MCF 10A (cell line): ENCODE measurements at regions not wholly inside any gene's neighbourhood (a gene's known extent, or its start where the extent isn't known, plus 50 kb on each side); places are given as distances from the start of the nearest gene placed in this dataset.

Source experiments
- BruUV-seq: library from RNA; stranded (reverse); fragments of 400-500 nt; replicated peaks from 2 replicates; lab custom pipeline; 2021; lab: Mats Ljungman, UMichigan
- CTCF ChIA-PET: fragments of 300-600 bp; sonication (Branson Sonifier 250); formaldehyde crosslinking; extraction: SDS; loops from one replicate; lab custom pipeline; 2021; ENCODE audit warnings: antibody characterized with exemption, inconsistent platforms; lab: Yijun Ruan, JAX
- POLR2A ChIA-PET: fragments of 300-600, 350-650 bp; sonication (Branson Sonifier 250); formaldehyde crosslinking; extraction: SDS; loops from one replicate; lab custom pipeline; 2020; ENCODE audit warnings: antibody characterized with exemption, inconsistent platforms; lab: Yijun Ruan, JAX
- DNase-seq: peaks from one replicate; pipeline ENCODE4 v3.0.0-alpha.2; 2018; ENCODE audit not compliant: unreplicated experiment
- H3K27ac Mint-ChIP-seq: one replicate; pipeline ENCODE4 v1.8.0; 2022; ENCODE audit warnings: mild to moderate bottlenecking, low read depth, mixed read lengths; ENCODE audit not compliant: unreplicated experiment
- H3K27me3 Mint-ChIP-seq: one replicate; pipeline ENCODE4 v1.8.0; 2022; ENCODE audit warnings: mixed read lengths; ENCODE audit not compliant: insufficient read depth, unreplicated experiment
- H3K36me3 Mint-ChIP-seq: one replicate; pipeline ENCODE4 v1.8.0; 2022; ENCODE audit warnings: mild to moderate bottlenecking, moderate library complexity, mixed read lengths; ENCODE audit not compliant: insufficient read depth, unreplicated experiment
- H3K4me1 Mint-ChIP-seq: one replicate; pipeline ENCODE4 v1.8.0; 2022; ENCODE audit warnings: mixed read lengths; ENCODE audit not compliant: insufficient read depth, unreplicated experiment
- H3K4me3 Mint-ChIP-seq: one replicate; pipeline ENCODE4 v1.8.0; 2022; ENCODE audit warnings: mild to moderate bottlenecking, moderate library complexity, mixed read lengths; ENCODE audit not compliant: unreplicated experiment
- H3K9me3 Mint-ChIP-seq: one replicate; pipeline ENCODE4 v1.8.0; 2022; ENCODE audit warnings: mixed read lengths; ENCODE audit not compliant: unreplicated experiment
- intact Hi-C: fragments of 100-400 bp; cut with micrococcal nuclease; formaldehyde crosslinking; loops from 2 replicates; pipeline ENCODE4 v1.14.1; 2022
- TF ChIP-seq, protein P1 (sequence below): fragments of 200-600 bp; IDR thresholded peaks from one replicate; pipeline ENCODE4 v1.8.0; 2022; ENCODE audit warnings: antibody characterized with exemption, mild to moderate bottlenecking; ENCODE audit not compliant: unreplicated experiment

DNA sequence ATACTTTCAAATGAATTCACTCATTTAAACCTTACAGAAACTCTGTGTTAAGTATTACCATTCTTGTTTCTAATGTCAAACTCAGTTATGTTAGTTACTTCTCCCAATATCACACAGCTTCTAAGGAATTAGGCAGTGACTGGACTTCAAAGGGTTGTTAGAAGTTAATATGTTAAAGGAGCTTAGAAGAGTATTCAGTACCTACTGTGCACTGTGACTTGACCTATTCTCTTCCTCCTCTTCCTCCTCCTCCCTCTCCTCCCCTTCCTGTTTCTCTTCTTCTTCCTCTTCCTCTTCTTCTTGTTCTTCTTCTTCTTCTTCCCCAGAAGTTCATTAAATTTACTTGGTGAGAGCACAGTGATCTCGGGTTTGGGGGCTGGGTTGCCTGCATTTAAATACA, 325.6 kb upstream of the SLC35B3 start:
- no peak for DNase-seq
- H3K9me3 Mint-ChIP-seq = no peaks in the 10 kb centered on the region
- no peaks in the 10 kb centered on the region for H3K4me1 Mint-ChIP-seq
- H3K27me3 Mint-ChIP-seq = no peaks in the 10 kb centered on the region
- H3K4me3 Mint-ChIP-seq = no peak overlapping the region
- TF ChIP-seq, protein P1, sequence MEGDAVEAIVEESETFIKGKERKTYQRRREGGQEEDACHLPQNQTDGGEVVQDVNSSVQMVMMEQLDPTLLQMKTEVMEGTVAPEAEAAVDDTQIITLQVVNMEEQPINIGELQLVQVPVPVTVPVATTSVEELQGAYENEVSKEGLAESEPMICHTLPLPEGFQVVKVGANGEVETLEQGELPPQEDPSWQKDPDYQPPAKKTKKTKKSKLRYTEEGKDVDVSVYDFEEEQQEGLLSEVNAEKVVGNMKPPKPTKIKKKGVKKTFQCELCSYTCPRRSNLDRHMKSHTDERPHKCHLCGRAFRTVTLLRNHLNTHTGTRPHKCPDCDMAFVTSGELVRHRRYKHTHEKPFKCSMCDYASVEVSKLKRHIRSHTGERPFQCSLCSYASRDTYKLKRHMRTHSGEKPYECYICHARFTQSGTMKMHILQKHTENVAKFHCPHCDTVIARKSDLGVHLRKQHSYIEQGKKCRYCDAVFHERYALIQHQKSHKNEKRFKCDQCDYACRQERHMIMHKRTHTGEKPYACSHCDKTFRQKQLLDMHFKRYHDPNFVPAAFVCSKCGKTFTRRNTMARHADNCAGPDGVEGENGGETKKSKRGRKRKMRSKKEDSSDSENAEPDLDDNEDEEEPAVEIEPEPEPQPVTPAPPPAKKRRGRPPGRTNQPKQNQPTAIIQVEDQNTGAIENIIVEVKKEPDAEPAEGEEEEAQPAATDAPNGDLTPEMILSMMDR = no peak
- ChIA-PET POLR2A (no interaction called here), CTCF (no interaction called here)
- BruUV-seq = no TSS peak
- H3K27ac Mint-ChIP-seq = no peak overlapping the region
- intact Hi-C loops = no loop called here
- no peaks in the 10 kb centered on the region for H3K36me3 Mint-ChIP-seq

DNA sequence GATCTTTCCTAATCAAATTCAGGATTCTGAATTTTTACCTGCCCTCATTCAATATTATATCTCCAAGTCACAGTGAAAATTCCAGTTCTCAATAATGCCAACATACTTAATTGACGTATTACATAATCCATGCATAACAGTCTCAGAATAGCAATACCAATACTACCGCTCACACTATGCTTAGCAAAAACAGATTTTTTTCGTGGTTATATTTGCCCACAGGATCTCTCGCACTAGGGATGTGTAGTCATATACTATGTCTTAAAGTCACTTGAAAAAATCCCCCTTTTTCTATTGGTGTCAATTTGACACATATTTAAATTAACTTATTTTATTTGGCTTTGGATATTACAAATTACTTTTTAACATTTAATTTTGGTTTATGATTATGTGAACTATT, 323.1 kb upstream of the SLC35B3 start:
- Mint-ChIP-seq H3K27me3 (no peaks in the 10 kb centered on the region), H3K4me1 (no peaks in the 10 kb centered on the region), H3K4me3 (no peak overlapping the region), H3K36me3 (no peaks in the 10 kb centered on the region), H3K9me3 (no peaks in the 10 kb centered on the region), H3K27ac (no peak overlapping the region)
- no TSS peak for BruUV-seq
- DNase-seq = no peak
- ChIA-PET POLR2A (no interaction called here), CTCF (no interaction called here)
- intact Hi-C loops = no loop called here
- TF ChIP-seq, protein P1 = no peak

DNA sequence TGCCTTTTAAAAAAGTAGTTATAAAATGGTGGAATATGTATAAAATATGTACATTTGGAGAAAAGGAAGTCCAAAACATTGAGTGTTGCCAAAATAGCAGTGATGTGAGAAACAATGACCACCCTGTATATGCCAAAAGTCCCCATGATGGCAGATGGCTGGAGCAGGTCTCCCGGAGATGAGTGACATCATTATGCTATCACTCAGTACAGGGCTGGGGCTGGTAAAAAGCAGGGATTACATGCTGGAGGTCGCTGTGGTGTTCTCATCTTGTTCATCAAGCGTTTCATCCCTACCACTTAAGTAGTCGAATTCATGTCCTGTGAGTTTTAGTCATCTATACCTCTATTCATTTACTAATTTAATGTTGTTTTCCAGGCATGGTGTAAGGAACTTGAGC, 315.3 kb upstream of the SLC35B3 start:
- ChIA-PET POLR2A (no interaction called here), CTCF (no interaction called here)
- H3K9me3 Mint-ChIP-seq = no peaks in the 10 kb centered on the region
- no peaks in the 10 kb centered on the region for H3K36me3 Mint-ChIP-seq
- TF ChIP-seq, protein P1 = no peak
- no peaks in the 10 kb centered on the region for H3K4me1 Mint-ChIP-seq
- no peak for DNase-seq
- no peaks in the 10 kb centered on the region for H3K27me3 Mint-ChIP-seq
- intact Hi-C loops = no loop called here
- no peak overlapping the region for H3K27ac Mint-ChIP-seq
- no peak overlapping the region for H3K4me3 Mint-ChIP-seq
- no TSS peak for BruUV-seq

DNA sequence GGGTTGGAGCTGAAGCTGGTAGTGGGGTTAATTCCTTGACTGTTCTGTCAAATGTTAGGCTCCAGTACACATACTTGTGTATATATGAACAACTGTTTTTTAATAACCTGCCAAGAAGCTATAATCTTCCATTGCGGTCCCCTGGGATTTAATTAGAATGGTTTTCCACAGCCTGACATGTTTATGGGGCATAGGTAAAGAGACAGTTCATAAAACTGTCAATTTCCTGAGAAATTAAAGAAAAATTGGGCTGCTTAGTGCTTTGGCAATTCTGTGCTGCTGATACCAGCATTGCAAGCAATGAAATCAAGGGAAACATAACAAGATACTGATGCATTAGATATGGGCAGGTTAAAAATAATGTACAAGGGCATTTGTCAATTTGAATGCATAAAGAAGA, 314.1 kb upstream of the SLC35B3 start:
- H3K4me3 Mint-ChIP-seq = no peak overlapping the region
- intact Hi-C loops = loop anchor here (10.0 kb wide), 1 partner anchor 145 kb away; no protein-coding TSS in a partner anchor
- TF ChIP-seq, protein P1 = no peak
- POLR2A ChIA-PET = no interaction called here
- H3K4me1 Mint-ChIP-seq = no peaks in the 10 kb centered on the region
- DNase-seq = no peak
- no peaks in the 10 kb centered on the region for H3K36me3 Mint-ChIP-seq
- no TSS peak for BruUV-seq
- no peaks in the 10 kb centered on the region for H3K27me3 Mint-ChIP-seq
- CTCF ChIA-PET = interaction anchor here (0.6 to 1.5 kb wide), 2 partner anchors 41 to 115 kb away, joined by 3 to 6 read pairs; no protein-coding TSS in a partner anchor
- no peak overlapping the region for H3K27ac Mint-ChIP-seq
- no peaks in the 10 kb centered on the region for H3K9me3 Mint-ChIP-seq
